ENCODE measurements at regions not wholly inside any gene's neighbourhood (a gene's known extent, or its start where the extent isn't known, plus 50 kb on each side); places are given as distances from the start of the nearest gene placed in this dataset.

GRCh38 chr2:116879650-116880160 is 934.8 kb upstream of the DDX18 start:
- no peak for DNase-seq (ENCODE audit: low read depth)
- H3K4me3 ChIP-seq (ENCODE audit: low read depth, low read length) = no peak overlapping the region
- no peak for TF ChIP-seq CTCF (IDR thresholded peaks at IDR 0.05; ENCODE audit: insufficient read depth, low read depth, low read length)

GRCh38 chr2:116891191-116891590 is 923.3 kb upstream of the DDX18 start:
- no peak for DNase-seq (ENCODE audit: low read depth)
- no peak for TF ChIP-seq CTCF (IDR thresholded peaks at IDR 0.05; ENCODE audit: insufficient read depth, low read depth, low read length)
- no peak overlapping the region for H3K4me3 ChIP-seq (ENCODE audit: low read depth, low read length)

- TF ChIP-seq CTCF (IDR thresholded peaks at IDR 0.05; ENCODE audit: insufficient read depth, low read depth, low read length) = no peak
- H3K4me3 ChIP-seq (ENCODE audit: low read depth, low read length) = no peak overlapping the region
- DNase-seq (ENCODE audit: low read depth) = no peak
These were observed 903.0 kb upstream of the DDX18 start for GRCh38 chr2:116911540-116911939.

- DNase-seq (ENCODE audit: low read depth) = no peak
- H3K4me3 ChIP-seq (ENCODE audit: low read depth, low read length) = no peak overlapping the region
- no peak for TF ChIP-seq CTCF (IDR thresholded peaks at IDR 0.05; ENCODE audit: insufficient read depth, low read depth, low read length)
These were observed 898.8 kb upstream of the DDX18 start for GRCh38 chr2:116915673-116916072.

- no peak for DNase-seq (ENCODE audit: low read depth)
- H3K4me3 ChIP-seq (ENCODE audit: low read depth, low read length) = no peak overlapping the region
- TF ChIP-seq CTCF (IDR thresholded peaks at IDR 0.05; ENCODE audit: insufficient read depth, low read depth, low read length) = no peak
These were observed 897.3 kb upstream of the DDX18 start for GRCh38 chr2:116917196-116917595.

GRCh38 chr2:116918574-116918973 is 895.9 kb upstream of the DDX18 start:
- H3K4me3 ChIP-seq (ENCODE audit: low read depth, low read length) = no peak overlapping the region
- TF ChIP-seq CTCF (IDR thresholded peaks at IDR 0.05; ENCODE audit: insufficient read depth, low read depth, low read length) = no peak
- DNase-seq (ENCODE audit: low read depth) = no peak

GRCh38 chr2:116922414-116922813 is 892.1 kb upstream of the DDX18 start:
- no peak for TF ChIP-seq CTCF (IDR thresholded peaks at IDR 0.05; ENCODE audit: insufficient read depth, low read depth, low read length)
- DNase-seq (ENCODE audit: low read depth) = no peak
- no peak overlapping the region for H3K4me3 ChIP-seq (ENCODE audit: low read depth, low read length)
